Lung microvascular endothelial cell (primary cell): ENCODE measurements at regions not wholly inside any gene's neighbourhood (a gene's known extent, or its start where the extent isn't known, plus 50 kb on each side); places are given as distances from the start of the nearest gene placed in this dataset.
"Not testable (repeated sequence)": the region's sequence is repeated elsewhere in the genome, so short reads cannot be mapped to it uniquely, and the experiment has no call there.

ENCODE experiments used
- DNase-seq, 2 donors: peaks; one replicate each; pipeline versions ENCODE4 v3.0.0 to v3.0.0-alpha.2; 2010; ENCODE audit warnings: low read depth in 2 of 2

- no peak for DNase-seq
Observed at GRCh38 chr6:74213995-74214394, 518.0 kb downstream of the CD109 start.

- DNase-seq = no peak
Observed at GRCh38 chr6:74208239-74208638, 512.2 kb downstream of the CD109 start.

- DNase-seq = no peak
Observed at GRCh38 chr6:74199215-74199915, 503.4 kb downstream of the CD109 start.

- DNase-seq = no peak
Observed at GRCh38 chr6:74197310-74197709, 501.3 kb downstream of the CD109 start.

GRCh38 chr6:74187811-74188210 is 491.8 kb downstream of the CD109 start:
- no peak for DNase-seq

- DNase-seq = no peak
Observed at GRCh38 chr6:74182992-74183391, 487.0 kb downstream of the CD109 start.

- no peak for DNase-seq
Observed at GRCh38 chr6:74181471-74181870, 485.5 kb downstream of the CD109 start.

- no peak for DNase-seq
Observed at GRCh38 chr6:74177506-74177905, 481.5 kb downstream of the CD109 start.

- DNase-seq = not testable (repeated sequence)
Observed at GRCh38 chr6:74170550-74170949, 474.5 kb downstream of the CD109 start.

GRCh38 chr6:74170118-74170517 is 474.1 kb downstream of the CD109 start:
- no peak for DNase-seq

- no peak for DNase-seq
Observed at GRCh38 chr6:74167976-74168375, 472.0 kb downstream of the CD109 start.

GRCh38 chr6:74167511-74167910 is 471.5 kb downstream of the CD109 start:
- peak in 1 of 2 donors; percentile 81 for DNase-seq

GRCh38 chr6:74166849-74167248 is 470.8 kb downstream of the CD109 start:
- peak in 1 of 2 donors; percentile 31 for DNase-seq

- no peak for DNase-seq
Observed at GRCh38 chr6:74161380-74161779, 465.4 kb downstream of the CD109 start.

GRCh38 chr6:74152096-74152675 is 456.2 kb downstream of the CD109 start:
- no peak for DNase-seq

GRCh38 chr6:74145931-74146330 is 449.9 kb downstream of the CD109 start:
- DNase-seq = no peak

- DNase-seq = peak; percentile 83 to 99
Observed at GRCh38 chr6:74137911-74138310, 441.9 kb downstream of the CD109 start.

- no peak for DNase-seq
Observed at GRCh38 chr6:74134327-74134726, 438.3 kb downstream of the CD109 start.

- DNase-seq = no peak
Observed at GRCh38 chr6:74133073-74133472, 437.1 kb downstream of the CD109 start.

GRCh38 chr6:74130641-74131040 is 434.6 kb downstream of the CD109 start:
- DNase-seq = peak in 1 of 2 donors; percentile 77

GRCh38 chr6:74128536-74128935 is 432.5 kb downstream of the CD109 start:
- DNase-seq = no peak

- no peak for DNase-seq
Observed at GRCh38 chr6:74117113-74117512, 421.1 kb downstream of the CD109 start.

GRCh38 chr6:74115674-74116073 is 419.7 kb downstream of the CD109 start:
- DNase-seq = no peak
